Renal pelvis (tissue), 1 donor: ENCODE measurements at regions not wholly inside any gene's neighbourhood (a gene's known extent, or its start where the extent isn't known, plus 50 kb on each side); places are given as distances from the start of the nearest gene placed in this dataset.
A peak's percentile ranks its signal among the peaks of the same experiment; 100 is the strongest.

Experiments used
- DNase-seq: peaks from one replicate; pipeline ENCODE4 v3.0.0-alpha.2; 2013

DNA sequence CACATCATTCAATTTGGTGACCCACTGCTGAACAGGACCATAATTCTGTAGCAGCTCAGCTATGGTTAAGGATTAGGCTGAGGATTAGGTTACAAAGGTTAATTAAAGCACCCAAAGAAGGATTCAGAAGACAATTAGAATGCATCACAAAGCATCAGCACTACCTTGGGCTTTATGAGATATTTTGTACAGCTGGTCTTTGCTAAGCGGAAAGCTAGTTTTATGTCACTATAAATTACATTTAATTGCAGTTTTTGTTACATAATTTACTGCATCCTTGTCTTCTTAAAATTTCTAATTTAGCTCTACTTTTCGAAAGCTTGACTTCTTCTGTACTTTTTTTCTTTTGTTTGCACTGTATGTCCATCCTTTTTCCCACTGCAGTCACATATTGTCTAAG lies 711.5 kb downstream of the RPS29 start:
- peak; percentile 42 for DNase-seq

- DNase-seq: no peak
Measured at GRCh38 chr14:48857366-48857765, 728.8 kb downstream of the RPS29 start.

GRCh38 chr14:48853159-48853558 lies 733.0 kb downstream of the RPS29 start:
- no peak for DNase-seq

- DNase-seq: peak; percentile 4
Measured at GRCh38 chr14:48849741-48850322, 736.3 kb downstream of the RPS29 start.

DNA sequence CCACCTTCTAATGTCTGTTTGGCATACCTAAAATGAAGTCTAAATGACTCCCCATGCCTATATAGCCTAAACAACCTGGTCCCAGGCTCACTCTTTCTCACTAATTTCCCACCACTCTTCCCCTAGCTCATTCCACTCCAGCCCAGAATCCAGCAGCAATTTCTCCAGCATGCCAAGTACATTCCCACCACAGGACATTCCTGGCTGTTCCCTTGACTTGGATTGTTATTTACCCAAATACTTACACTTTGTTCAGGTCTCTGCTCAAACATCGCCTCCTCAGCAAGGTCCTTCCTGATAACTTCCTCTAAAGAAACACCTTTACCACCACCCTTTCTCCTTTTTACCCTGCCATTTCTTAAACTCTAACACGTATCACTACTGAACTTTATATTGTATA lies 743.4 kb downstream of the RPS29 start:
- no peak for DNase-seq

DNA sequence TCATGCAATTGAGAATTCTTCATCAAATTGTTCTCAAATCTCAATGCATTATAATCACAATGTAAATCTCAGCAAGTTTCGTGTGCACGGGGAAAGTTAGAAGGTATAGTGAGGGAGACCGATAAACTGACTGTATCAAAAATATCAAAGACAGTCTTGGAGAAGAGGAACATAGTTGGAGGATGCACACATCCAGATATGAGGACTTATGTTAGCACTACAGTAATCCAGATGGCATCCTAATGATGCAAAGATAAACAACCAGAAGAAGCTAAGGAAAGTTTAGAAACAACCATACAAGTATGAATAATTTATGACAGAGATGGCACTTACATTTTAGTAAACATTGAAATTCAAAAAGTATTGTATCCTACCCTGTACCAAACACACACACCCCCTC lies 760.1 kb downstream of the RPS29 start:
- DNase-seq: no peak

- DNase-seq: no peak
Measured at GRCh38 chr14:48814562-48814961, 771.6 kb downstream of the RPS29 start.

DNA sequence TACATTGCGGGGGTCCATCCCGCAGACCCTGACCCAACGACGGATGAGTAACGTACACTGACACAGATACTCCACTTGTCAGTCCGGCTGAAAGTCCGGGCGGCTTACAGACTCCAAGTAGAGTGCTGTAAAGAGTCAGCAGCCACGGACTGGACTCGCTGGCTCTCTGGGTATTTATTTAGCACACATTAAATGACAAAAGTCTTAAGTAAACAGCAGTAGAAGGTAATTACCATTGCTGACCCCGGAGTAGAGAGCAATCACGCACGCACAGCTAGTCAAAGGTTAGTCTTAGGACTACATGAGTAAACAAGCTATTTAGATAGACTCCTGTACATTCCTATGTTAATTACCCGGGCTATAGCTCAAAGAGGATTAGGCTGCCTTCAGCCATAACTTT lies 780.9 kb downstream of the RPS29 start:
- DNase-seq: no peak

GRCh38 chr14:48792376-48793024 lies 793.7 kb downstream of the RPS29 start:
- DNase-seq: no peak

- no peak for DNase-seq
Measured at GRCh38 chr14:48788771-48789170, 797.4 kb downstream of the RPS29 start.

DNA sequence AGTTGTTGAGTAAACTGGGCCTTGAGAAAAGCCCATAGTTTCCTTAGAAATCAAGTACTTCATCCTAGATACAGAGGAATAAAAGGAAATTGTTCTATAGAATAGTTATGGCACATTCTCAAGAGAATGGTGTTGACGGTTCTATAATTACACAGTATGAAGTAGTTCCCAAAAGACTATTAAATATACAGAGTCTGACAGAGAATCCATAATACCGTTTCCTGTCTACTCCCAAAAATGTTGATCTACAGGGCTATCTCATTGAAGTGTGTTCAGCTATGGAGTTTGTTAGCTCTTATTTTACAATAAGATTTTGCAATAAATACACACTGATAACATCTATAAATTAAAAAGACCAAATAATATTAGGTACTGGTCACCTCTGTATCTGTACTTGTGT lies 799.7 kb downstream of the RPS29 start:
- DNase-seq: no peak

GRCh38 chr14:48771717-48772116 lies 814.5 kb downstream of the RPS29 start:
- DNase-seq: no peak

DNA sequence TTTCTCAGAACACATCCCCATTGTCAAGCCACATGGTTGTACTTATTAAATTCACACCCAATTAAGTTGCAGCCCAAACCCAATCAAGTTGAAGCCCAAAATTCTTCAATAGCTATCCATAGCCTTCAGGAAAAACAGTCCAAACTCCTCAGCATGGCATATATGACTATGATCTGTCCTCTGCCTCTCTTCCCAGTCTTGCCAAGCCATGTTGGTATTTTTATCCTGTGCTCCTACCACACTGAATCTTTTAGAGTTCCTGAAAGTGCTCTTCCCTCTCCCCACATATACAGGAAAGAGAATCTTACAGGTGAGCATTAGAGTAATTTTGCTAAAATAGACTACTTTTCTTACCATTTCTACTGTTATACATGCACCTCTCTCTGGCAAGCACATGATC lies 834.9 kb downstream of the RPS29 start:
- DNase-seq: no peak

DNA sequence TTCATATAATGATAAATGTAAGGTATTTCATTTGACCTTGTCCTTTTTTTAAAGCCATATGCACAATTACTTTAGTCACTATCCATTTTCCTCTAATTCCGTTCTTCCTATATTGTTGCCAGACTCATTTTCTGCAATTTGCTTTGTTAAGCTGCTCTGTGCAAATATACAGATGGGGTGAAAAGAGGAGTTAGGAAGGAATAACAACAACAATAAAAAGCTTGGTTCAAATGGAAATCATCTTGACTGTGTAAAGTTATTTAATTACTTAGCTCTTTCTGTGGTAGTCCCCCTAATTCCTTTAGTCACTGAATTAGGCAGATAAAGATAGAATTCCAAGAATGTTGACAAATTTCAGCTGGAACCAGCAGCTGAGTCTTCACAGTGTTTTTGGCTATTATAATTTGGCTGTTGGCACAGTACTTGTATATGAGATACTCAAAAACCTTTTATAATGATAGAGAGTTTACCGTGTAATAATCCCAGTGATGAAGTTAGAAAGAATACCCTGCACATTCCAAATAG lies 838.0 kb downstream of the RPS29 start:
- DNase-seq: peak; percentile 28

- DNase-seq: no peak
Measured at GRCh38 chr14:48747561-48748089, 838.6 kb downstream of the RPS29 start.

DNA sequence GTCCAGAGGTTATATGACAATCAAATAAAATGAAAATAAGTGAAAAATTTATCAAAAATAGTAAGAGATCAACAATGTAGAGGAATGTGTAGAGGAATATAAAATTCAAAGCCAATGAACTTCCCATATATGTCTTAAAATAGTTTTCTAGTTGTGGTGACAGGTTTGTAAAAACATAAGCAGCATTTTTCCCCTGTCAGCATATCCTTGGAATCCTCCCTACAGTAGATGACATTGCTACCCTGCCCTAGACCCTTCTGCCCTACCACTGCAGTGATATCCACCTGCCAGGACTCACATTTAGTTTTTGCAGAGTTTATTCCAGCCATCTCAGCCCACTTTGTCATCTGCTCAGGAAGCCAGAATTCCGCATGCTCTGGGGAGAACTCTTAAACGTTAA lies 842.0 kb downstream of the RPS29 start:
- DNase-seq: no peak

DNA sequence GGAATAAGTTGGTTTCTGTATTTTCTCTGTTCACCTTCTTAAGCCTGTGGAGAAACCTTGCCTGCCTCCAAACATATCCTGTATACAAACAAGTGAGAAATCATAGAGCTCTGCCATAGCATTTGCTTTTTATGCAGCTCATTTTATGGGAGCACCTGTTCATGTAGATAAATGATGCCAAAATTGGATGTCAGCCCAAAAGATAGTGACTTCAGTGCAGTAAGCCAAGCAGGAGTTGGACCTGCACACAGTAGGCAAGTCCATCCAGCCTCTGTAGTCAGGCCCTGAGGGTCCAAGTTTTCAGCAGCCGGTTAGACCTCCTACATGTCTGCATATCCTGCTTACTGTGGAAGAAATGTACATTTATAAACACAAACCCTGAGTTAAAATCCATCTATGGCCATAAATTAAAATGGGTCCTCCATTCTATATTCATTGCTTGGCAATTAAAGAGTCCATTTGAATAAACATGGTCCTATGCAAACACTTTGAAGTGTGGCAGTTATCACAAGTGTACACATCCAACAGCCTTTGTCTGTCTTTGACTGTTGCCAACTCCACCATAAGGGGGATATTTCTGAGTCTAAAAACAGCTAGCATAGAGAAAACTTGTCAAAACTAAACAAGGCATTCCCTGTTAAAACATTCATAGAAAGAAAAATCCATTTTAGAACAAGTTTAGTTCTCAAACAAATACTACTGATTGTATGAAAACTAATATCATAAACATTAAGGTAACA lies 847.8 kb downstream of the RPS29 start:
- no peak for DNase-seq

DNA sequence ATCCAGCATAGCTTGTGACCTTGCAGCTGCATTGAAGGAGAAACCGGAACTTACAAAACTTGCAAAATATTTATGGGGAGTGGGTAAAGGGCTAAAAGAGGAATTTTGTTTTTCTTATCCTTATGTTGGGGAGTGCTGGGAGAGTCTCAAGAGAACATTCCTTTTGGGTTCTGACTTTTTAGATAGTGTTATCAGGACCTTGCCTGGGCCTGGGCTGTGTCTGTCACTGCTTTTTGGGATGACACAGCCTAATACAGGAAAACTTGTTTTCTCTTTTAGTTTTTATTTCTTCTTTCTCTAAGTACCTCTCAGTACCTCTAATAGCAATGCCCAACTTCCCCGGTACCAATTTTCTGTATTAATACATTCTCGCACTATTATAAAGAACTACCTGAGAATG lies 850.6 kb downstream of the RPS29 start:
- peak; percentile 9 for DNase-seq

DNA sequence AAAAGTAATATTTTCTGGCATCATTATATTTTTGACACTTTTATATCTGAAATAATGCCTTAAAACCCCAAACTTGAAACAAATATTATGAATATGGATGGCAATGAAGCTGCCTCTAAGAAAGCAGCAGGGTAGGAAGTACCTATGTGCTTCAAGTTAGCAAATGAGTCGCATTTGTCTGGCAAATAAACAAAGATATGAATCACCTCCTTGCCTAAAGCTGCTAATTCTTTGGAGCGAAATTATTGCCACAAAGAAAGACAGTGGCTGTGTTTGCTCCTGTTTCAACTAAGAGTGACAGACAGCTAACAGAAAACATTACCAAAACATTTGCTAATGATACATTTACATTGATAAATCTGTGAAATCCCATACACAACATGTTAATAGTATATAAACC lies 854.9 kb downstream of the RPS29 start:
- DNase-seq: no peak

DNA sequence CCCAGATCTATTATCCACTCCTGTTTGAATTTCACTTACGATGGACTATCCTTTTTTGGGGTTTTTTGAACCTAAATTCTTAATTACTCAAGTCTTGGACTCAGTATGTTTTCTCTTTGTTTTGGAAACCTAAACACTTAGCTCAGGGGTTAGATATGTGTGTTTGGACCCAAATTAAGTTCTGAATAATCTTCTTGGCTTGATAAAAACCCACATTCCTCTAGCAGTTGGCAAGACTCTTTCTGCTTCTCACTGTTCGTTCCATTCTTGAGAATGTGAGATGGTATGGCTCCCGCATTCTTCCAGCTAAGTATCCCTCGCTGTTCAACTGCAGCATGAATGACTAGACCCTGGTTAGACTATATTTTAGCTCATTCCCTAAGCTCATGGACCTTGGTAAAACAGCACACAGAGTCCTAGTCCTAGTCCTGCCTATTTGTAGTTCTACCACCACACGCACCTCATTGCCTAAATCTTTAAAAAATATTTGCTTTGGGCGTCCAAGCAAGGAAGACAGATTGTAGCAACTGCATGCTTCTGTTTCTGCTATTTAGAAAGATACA lies 860.0 kb downstream of the RPS29 start:
- DNase-seq: no peak

GRCh38 chr14:48725051-48725734 lies 861.0 kb downstream of the RPS29 start:
- DNase-seq: no peak
